Gastroesophageal sphincter (tissue), 3 donors: ENCODE measurements at regions not wholly inside any gene's neighbourhood (a gene's known extent, or its start where the extent isn't known, plus 50 kb on each side); places are given as distances from the start of the nearest gene placed in this dataset.

ENCODE experiments used
- CTCF ChIP-seq, 4 experiments: fragments of 200-600 bp in 2 of 4; fragments of 450-650 bp in 2 of 4; sonication (generic) in 1 of 4; IDR thresholded peaks; one replicate each; pipeline ENCODE4 v1.5.1; 2017 to 2019; ENCODE audit warnings: antibody characterized with exemption in 4 of 4, mild to moderate bottlenecking in 2 of 4, moderate library complexity in 2 of 4
- EP300 ChIP-seq: sonication (generic); formaldehyde crosslinking; IDR thresholded peaks from one replicate; pipeline ENCODE4 v1.6.1; 2017; ENCODE audit warnings: antibody characterized with exemption, mild to moderate bottlenecking
- POLR2A ChIP-seq, 2 donors: fragments of 450-650 bp; IDR thresholded peaks; one replicate each; pipeline ENCODE4 v1.6.1; 2017; ENCODE audit warnings: antibody characterized with exemption in 2 of 2, mild to moderate bottlenecking in 2 of 2, moderate library complexity in 1 of 2
- POLR2AphosphoS5 ChIP-seq: sonication (generic); formaldehyde crosslinking; IDR thresholded peaks from one replicate; pipeline ENCODE4 v1.6.1; 2017; ENCODE audit warnings: antibody characterized with exemption

- no peak for TF ChIP-seq CTCF (IDR thresholded peaks at IDR 0.05)
- no peak for TF ChIP-seq EP300
- TF ChIP-seq POLR2A (IDR thresholded peaks at IDR 0.05) = no peak
- no peak for TF ChIP-seq POLR2AphosphoS5
Observed at GRCh38 chr5:163608621-163609020, 103.2 kb downstream of the MAT2B start.
